T47D (cell line): ENCODE measurements at regions not wholly inside any gene's neighbourhood (a gene's known extent, or its start where the extent isn't known, plus 50 kb on each side); places are given as distances from the start of the nearest gene placed in this dataset.

Experiments used
- DNase-seq, 2 experiments: peaks; one replicate each; pipeline versions ENCODE4 v3.0.0 to v3.0.0-alpha.2; 2011 to 2012; ENCODE audit warnings: low read depth in 1 of 2, low spot score in 1 of 2
- JUND ChIP-seq: IDR thresholded peaks from 2 replicates; pipeline ENCODE4 v1.6.1; 2012; ENCODE audit warnings: low read depth
- in situ Hi-C: cut with HindIII; loops from 2 replicates; pipeline ENCODE4 v1.10.0; 2016; ENCODE audit warnings: low sequenced_read_pairs, low pct_unique_long_range_greater_than_20kb

DNA sequence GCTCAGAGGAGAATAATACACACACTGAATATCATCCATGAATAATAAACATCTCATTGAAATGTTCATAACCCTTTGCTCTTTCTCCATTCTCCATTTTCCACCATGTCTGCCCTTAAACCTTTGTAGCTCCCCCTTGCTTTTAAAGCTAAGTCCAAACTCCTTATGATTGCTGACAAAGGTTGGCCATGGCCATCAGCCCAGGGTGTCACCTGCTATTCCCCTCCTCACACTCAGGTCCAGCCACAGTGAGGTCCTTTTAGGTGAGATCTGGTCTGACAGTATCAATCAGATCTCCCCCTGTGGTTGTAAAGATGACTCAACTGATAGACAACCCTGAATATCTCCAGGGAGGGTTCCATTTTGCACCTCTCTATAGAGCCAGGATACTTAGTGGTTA is 181.5 kb upstream of the PDE1C start:
- in situ Hi-C loops = no loop called here
- no peak for TF ChIP-seq JUND
- no peak for DNase-seq

GRCh38 chr7:32250471-32251260 is 180.5 kb upstream of the PDE1C start:
- DNase-seq = no peak
- no peak for TF ChIP-seq JUND
- in situ Hi-C loops = no loop called here

- DNase-seq = no peak
- TF ChIP-seq JUND = no peak
- in situ Hi-C loops = no loop called here
Observed at GRCh38 chr7:32250003-32250402, 179.8 kb upstream of the PDE1C start.

- in situ Hi-C loops = no loop called here
- TF ChIP-seq JUND = no peak
- no peak for DNase-seq
Observed at GRCh38 chr7:32248522-32248921, 178.3 kb upstream of the PDE1C start.

DNA sequence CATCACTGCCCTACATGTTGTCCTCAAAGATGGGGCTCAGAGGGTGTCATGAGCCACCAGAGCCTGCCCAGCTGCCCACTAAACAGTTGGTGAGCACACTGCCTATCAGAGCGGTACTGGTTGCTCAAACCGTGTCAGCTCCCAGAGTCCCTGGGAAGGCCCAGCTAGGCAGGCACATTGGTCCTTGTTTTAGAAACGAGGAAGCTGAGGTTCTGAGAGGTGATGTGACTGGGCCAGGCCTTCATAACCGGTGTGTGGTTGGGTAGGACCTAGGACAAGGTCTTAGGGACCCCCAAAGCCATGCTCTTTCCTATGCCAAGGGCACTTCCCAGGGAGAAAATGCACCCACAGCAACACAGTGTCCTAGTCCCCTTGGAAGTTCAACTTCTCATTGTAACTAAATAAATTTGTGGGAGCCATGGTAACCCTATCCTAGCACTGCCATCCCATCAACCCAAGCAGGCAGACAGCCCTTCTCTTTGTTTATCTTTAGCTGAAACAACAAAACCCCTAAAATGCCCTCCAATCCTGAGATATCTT is 174.7 kb upstream of the PDE1C start:
- no peak for TF ChIP-seq JUND
- in situ Hi-C loops = no loop called here
- DNase-seq = no peak

DNA sequence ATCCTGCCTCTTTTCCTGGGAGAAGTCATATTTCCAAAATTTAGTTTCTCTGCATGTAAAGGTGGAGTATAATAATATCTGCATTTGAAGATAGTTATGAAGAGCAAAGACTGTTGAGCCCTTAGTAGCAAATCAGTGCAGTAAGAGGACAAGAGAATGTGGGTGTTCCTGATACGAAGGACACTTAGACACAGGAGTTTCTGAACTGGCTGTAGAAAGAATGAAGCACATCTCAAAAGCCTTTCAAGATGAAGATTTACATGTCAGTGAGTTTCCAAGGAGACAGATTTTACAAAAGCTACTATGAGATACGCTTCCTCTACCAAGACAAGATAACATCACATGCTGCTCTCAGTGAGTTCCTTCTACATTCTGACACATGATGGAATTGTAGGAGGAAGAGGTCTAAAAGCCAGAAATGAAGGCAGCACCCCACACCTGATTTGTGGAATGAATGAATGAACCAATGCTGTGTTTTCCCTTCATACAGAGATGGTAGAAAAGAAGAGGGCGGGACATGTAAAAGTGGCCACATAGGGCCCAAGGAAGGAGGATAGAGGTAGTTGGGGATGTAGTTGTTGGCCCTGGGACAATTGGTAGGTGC is 173.6 kb upstream of the PDE1C start:
- no peak for TF ChIP-seq JUND
- DNase-seq = no peak
- in situ Hi-C loops = no loop called here

DNA sequence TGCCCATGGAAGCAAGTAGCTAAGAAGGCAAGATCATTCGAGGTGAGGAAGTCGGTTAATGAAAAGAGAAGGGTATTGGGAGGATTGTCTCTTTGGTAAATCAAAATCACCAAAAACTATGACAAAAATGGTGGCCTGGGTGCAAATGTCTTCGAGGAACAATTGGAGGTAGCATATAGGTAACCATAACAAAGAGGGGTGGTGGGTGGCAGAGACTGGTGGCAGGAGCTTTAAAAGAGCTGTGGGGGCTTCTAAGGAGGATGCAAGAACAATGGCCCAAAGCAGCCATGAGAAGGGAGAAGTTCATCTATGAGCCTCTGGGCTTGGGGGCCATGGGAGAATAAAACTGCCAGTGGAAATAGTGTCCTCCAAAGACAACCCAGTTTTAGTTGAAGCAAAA is 172.2 kb upstream of the PDE1C start:
- DNase-seq = no peak
- no peak for TF ChIP-seq JUND
- in situ Hi-C loops = no loop called here

DNA sequence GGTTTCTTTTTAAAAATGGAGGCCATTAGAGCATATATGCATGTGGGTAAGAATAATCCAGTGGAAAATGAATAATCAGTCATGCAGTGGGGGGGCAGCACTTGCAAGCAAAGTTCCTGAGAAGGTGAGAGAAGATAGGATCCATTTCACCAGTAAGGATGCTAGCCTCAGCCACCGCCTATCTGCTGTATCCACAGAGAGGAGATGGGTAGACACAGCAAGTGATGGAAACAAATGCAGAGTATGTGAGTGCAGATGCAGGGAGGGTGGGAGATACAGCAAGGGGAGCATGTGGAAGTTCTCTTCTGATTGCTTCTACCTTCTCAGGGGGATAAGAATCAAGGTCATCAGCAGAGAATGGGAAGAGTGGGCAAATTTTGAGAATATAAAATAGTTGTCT is 171.4 kb upstream of the PDE1C start:
- no peak for DNase-seq
- in situ Hi-C loops = no loop called here
- TF ChIP-seq JUND = no peak

DNA sequence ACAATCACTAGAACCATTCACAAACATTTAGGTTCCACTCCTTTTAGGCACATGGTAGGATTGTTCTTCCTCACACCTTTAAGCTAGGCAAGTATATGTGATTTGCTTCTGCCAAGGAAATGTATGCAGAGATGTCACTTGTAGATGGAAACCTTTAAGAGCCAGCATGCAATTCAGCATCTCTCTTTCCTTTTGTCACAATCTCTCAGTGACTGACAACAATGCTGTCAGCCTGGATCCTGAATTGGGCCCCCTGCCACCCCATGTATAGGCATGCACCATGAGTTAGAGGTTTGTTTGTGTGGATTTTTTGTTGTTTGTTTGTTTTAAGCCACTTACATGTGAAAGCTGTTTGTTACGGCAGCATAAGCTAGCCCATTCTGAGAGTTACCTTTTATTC is 169.6 kb upstream of the PDE1C start:
- TF ChIP-seq JUND = no peak
- DNase-seq = no peak

GRCh38 chr7:32228601-32229000 is 158.4 kb upstream of the PDE1C start:
- in situ Hi-C loops = no loop called here
- DNase-seq = no peak
- TF ChIP-seq JUND = no peak

More for the DNA sequence above, 169.6 kb upstream of the PDE1C start:
- in situ Hi-C loops = no loop called here

- no peak for DNase-seq
- no peak for TF ChIP-seq JUND
- in situ Hi-C loops = no loop called here
Observed at GRCh38 chr7:32227746-32228145, 157.5 kb upstream of the PDE1C start.

DNA sequence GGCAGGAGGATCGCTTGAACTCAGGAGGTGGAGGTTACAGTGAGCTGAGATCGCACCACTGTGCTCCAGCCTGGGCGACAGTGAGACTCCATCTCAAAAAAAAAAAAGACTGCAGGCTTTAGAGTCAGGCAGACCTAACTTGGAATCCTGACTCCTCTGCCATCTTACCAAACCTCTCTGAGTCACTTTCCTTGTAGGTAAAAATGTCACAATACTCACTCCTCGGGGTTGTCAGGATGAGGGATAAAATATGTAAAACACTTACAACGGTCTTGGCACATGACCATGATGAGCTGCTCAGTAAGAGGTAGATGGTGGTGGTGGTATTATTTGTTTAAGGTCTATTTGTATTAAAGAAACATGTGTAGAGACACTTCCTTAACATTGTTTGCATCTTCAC is 154.1 kb upstream of the PDE1C start:
- DNase-seq = no peak
- TF ChIP-seq JUND = no peak
- in situ Hi-C loops = no loop called here

- no peak for TF ChIP-seq JUND
- DNase-seq = no peak
- in situ Hi-C loops = no loop called here
Observed at GRCh38 chr7:32223721-32224120, 153.5 kb upstream of the PDE1C start.

DNA sequence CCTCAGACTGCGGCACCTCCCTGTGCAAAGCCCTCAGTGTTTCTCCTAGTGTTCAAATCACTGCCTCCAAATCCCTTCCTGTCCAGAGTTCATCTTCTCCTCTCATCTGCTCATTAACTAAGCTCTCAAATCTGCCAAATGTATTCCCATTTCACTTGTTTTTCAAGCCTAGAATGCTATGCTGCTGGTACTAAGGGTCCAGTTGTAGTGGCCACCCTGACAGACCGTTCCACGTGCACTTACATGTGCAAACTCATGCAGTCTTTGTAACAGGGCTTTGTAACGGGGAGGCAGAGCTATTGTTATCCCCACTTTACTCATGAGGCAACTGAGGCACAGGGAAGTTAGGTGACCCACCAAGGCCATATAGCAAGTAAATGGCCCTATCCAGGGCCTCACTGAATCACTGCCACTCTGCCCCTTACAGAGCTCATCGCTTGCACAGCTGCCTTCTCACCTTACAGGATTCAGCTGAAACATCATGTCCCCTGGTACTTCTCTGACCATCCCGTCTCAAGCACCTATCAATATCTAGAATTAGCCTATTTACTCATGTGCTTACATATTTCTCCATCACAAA is 153.0 kb upstream of the PDE1C start:
- in situ Hi-C loops = no loop called here
- TF ChIP-seq JUND = no peak
- DNase-seq = no peak
